ENCODE measurements at regions not wholly inside any gene's neighbourhood (a gene's known extent, or its start where the extent isn't known, plus 50 kb on each side); places are given as distances from the start of the nearest gene placed in this dataset.

- TF ChIP-seq CTCF (IDR thresholded peaks at IDR 0.05; ENCODE audit: insufficient read depth, low read length, poor library complexity, severe bottlenecking): no peak
- no peaks in the 10 kb centered on the region for H3K36me3 ChIP-seq (ENCODE audit: control insufficient read depth, insufficient read depth, low read length)
- H3K27me3 ChIP-seq (ENCODE audit: control insufficient read depth, insufficient read depth, low read length): no peaks in the 10 kb centered on the region
- no peak overlapping the region for H3K4me3 ChIP-seq (ENCODE audit: low read depth, low read length)
- no peak for DNase-seq (ENCODE audit: low read depth)
Observed at GRCh38 chr1:93770640-93771039, 89.0 kb upstream of the BCAR3 start.

GRCh38 chr1:93769777-93770176 is 88.1 kb upstream of the BCAR3 start:
- no peak for DNase-seq (ENCODE audit: low read depth)
- Histone ChIP-seq H3K36me3 (ENCODE audit: control insufficient read depth, insufficient read depth, low read length) (no peaks in the 10 kb centered on the region), H3K4me3 (ENCODE audit: low read depth, low read length) (no peak overlapping the region), H3K27me3 (ENCODE audit: control insufficient read depth, insufficient read depth, low read length) (no peaks in the 10 kb centered on the region)
- TF ChIP-seq CTCF (IDR thresholded peaks at IDR 0.05; ENCODE audit: insufficient read depth, low read length, poor library complexity, severe bottlenecking): no peak

GRCh38 chr1:93768380-93768863 is 86.8 kb upstream of the BCAR3 start:
- no peak for DNase-seq (ENCODE audit: low read depth)
- no peak for TF ChIP-seq CTCF (IDR thresholded peaks at IDR 0.05; ENCODE audit: insufficient read depth, low read length, poor library complexity, severe bottlenecking)
- H3K27me3 ChIP-seq (ENCODE audit: control insufficient read depth, insufficient read depth, low read length): no peaks in the 10 kb centered on the region
- no peak overlapping the region for H3K4me3 ChIP-seq (ENCODE audit: low read depth, low read length)
- no peaks in the 10 kb centered on the region for H3K36me3 ChIP-seq (ENCODE audit: control insufficient read depth, insufficient read depth, low read length)

GRCh38 chr1:93766451-93766850 is 84.8 kb upstream of the BCAR3 start:
- DNase-seq (ENCODE audit: low read depth): no peak
- no peak for TF ChIP-seq CTCF (IDR thresholded peaks at IDR 0.05; ENCODE audit: insufficient read depth, low read length, poor library complexity, severe bottlenecking)
- no peaks in the 10 kb centered on the region for H3K27me3 ChIP-seq (ENCODE audit: control insufficient read depth, insufficient read depth, low read length)
- H3K36me3 ChIP-seq (ENCODE audit: control insufficient read depth, insufficient read depth, low read length): no peaks in the 10 kb centered on the region
- no peak overlapping the region for H3K4me3 ChIP-seq (ENCODE audit: low read depth, low read length)

GRCh38 chr1:93765099-93765498 is 83.5 kb upstream of the BCAR3 start:
- no peaks in the 10 kb centered on the region for H3K36me3 ChIP-seq (ENCODE audit: control insufficient read depth, insufficient read depth, low read length)
- no peaks in the 10 kb centered on the region for H3K27me3 ChIP-seq (ENCODE audit: control insufficient read depth, insufficient read depth, low read length)
- H3K4me3 ChIP-seq (ENCODE audit: low read depth, low read length): no peak overlapping the region
- no peak for TF ChIP-seq CTCF (IDR thresholded peaks at IDR 0.05; ENCODE audit: insufficient read depth, low read length, poor library complexity, severe bottlenecking)
- DNase-seq (ENCODE audit: low read depth): no peak

- no peak for DNase-seq (ENCODE audit: low read depth)
- TF ChIP-seq CTCF (IDR thresholded peaks at IDR 0.05; ENCODE audit: insufficient read depth, low read length, poor library complexity, severe bottlenecking): no peak
- Histone ChIP-seq H3K36me3 (ENCODE audit: control insufficient read depth, insufficient read depth, low read length) (no peaks in the 10 kb centered on the region), H3K27me3 (ENCODE audit: control insufficient read depth, insufficient read depth, low read length) (no peaks in the 10 kb centered on the region), H3K4me3 (ENCODE audit: low read depth, low read length) (no peak overlapping the region)
Observed at GRCh38 chr1:93764366-93764750, 82.7 kb upstream of the BCAR3 start.
